Activated CD4-positive, CD25-positive, alpha-beta regulatory T cell (primary cell): ENCODE measurements at regions not wholly inside any gene's neighbourhood (a gene's known extent, or its start where the extent isn't known, plus 50 kb on each side); places are given as distances from the start of the nearest gene placed in this dataset.
"Not testable (repeated sequence)": the region's sequence is repeated elsewhere in the genome, so short reads cannot be mapped to it uniquely, and the experiment has no call there.

Experiments
- DNase-seq, 4 experiments: peaks; one replicate each; lab custom pipeline; 2025; lab: John Stamatoyannopoulos, UW

DNA sequence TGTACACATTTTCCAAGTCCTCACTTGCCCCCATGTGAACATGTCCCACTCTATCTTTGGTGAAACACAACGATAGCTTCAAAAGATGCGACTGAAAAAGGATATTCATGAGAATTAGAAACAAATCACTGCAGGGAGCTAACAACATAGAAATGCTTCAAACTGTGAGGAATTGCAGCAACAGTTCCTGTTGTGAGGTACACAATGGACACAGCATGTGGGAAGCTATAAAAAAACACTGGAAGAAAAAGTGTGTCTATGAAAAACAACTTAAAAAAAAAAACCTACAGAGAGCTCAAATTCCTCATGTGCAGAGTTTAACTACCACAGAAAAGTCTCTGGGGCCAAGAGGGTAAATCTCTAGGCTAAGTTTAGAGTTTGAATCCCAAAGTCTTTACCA, 51.6 kb upstream of the BLTP1 start:
- no peak for DNase-seq

DNA sequence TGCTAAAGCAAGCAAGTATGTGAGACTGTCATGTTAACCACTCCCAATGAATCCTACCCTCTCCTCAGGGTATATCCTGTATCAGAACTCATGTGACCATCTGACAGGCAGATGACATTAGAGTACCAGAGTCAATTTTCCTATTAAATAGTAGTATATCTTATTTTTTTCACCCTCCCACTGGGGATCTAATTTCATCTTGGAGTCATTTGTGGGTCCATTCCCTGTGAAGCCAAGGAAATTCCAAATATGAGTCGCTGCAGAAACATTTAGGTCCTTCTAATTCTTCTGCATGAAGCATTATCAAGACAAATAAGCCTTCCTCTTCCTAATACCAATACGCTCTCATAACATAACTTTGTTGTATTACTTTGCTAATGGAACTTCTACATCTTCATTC, 52.2 kb upstream of the BLTP1 start:
- no peak for DNase-seq

DNA sequence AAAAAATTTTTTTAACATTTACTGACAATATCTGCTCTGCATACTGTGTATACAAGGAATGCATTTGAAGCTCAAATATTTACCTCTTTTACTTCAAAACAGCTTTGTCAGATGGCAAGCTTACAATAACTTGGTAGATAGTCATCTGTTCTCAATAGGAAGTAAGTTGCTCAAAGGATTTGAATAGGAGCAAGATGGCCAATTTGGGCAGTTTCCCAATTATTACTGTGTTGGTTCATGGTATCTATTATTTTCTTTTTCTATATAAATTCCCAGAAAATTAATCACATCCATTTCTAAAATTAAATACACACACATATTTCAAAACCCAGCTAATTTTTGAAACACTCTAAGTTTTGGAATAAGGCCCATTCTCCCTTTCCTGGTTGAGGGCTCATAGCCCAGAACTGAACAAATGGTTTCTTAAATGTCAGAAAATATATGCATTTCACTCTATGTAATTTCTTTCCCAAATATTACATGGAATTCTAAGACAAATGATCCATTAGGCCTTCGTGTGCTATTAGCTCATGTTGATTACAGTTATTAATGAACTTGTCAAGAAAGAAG, 60.2 kb upstream of the BLTP1 start:
- DNase-seq: no peak

DNA sequence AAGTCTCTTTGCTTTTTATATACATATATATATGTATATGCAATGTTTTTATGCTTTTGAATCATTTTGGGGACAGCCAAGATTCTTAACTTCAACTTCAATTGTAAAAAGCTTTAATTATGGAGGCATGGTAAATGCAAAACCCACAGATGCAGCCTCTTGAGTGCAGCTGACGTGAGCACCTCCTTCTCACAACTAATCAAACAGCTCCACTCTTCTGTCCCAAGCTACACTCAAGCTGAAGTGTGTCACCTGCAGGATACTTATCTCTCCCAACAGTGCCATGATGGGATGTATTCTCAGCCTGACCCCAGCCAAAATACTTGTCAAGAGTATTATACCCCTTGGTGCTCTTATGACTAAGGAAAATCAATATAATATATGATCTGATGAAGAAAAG, 60.7 kb upstream of the BLTP1 start:
- no peak for DNase-seq

DNA sequence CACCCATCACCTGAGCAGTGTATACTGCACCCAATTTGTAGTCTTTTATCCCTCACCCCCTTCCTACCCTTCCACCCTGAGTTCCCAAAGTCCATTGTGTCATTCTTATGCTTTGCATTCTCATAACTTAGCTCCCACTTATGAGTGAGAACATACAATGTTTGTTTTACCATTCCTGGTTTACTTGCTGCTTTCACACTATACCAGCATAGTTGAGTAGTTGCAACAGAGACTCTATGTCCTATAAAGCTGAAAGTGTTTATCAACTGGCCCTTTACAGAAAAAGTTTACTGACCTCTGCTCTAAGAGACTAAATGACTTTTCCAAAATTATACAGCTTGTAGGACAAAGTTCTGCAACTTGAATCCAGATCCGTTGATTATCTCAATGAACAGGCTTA, 61.1 kb upstream of the BLTP1 start:
- no peak for DNase-seq

DNA sequence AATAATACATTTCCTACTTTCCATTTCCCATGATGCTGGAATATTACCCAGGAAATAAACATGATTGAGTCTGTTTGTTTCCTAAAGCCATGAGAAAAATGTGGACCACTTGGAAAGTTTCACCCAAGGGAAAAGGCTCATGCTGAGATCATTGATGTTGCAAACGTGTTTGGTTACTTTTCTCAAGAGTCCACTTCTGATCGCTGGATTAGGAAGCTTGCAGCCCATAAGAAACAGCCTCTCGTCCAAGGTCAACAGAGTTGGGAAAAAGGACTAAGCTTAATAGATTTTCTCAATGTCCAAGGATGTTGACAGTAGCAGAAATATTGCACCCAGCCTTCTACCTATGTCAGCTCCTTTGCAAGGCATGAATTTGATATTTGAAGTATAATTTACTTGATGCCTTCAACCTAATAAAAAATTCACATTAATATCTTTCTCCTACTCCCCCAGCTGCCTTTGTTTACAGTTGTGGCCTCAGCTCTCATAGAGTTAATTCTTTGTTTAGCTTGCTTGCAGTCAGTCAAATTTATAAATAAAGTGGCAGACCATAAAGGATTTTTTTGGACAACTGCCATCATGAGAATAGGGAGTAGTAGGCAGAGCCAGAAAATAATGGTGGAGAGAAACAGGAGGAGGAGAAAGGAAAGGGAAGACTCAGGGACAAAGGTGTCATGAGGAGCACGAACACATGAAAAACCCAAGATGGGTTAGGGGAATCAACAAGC, 65.6 kb upstream of the BLTP1 start:
- DNase-seq: no peak

DNA sequence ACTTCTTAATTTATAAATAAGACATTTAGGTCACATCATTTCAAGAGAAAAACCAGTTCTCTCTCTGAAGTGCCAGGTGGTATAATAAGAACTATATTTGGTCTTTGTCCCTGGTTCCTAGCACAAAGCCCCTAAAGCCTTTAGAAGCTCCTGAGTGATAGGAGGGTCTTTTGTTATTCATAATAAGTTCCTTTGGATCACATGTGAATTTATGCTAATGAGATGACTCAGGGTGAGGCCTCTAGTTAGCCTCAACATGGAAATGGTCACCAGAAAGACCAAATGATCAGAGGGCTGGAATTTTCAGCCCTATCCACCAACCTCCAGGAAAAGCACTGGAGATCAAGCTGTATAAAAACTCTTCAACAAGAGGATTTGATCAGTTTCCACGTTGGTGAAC, 68.1 kb upstream of the BLTP1 start:
- no peak for DNase-seq

DNA sequence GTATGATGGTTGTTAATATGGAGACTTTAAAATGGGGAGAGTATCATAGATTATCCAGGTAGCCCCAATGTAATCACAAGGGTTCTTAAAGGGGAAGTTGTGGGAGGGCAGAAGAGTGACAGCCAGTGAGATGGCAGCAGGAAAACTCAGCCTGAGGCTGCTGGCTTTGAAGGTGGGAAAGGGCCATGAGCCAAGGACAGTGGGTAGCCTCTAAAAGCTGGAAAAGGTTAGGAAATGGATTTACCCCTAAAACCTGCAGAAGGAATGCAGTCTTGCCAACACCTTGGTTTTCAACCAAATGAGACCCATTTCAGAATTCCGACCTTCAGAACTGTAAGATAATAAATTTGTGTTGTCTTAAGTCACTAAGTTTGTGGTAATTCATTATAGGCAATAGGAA, 68.8 kb upstream of the BLTP1 start:
- DNase-seq: no peak

DNA sequence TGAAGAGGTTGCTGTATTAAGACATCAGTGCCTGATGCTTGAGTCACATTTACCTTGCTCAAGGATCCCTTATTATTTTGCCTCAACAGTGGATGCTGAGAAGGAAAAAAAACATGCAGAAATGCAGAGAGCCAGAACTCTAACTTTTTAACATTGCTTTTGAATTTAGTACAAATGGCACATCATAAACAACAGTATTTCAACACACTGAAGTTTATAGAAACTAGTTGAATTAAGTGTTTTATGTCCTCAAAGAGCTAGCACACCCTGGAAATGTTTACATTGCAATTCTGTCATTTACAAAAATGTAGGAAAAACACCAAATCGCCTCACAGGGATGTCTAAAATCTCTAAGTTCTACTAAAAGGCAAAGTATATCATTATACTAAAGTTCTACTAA, 69.5 kb upstream of the BLTP1 start:
- DNase-seq: no peak

DNA sequence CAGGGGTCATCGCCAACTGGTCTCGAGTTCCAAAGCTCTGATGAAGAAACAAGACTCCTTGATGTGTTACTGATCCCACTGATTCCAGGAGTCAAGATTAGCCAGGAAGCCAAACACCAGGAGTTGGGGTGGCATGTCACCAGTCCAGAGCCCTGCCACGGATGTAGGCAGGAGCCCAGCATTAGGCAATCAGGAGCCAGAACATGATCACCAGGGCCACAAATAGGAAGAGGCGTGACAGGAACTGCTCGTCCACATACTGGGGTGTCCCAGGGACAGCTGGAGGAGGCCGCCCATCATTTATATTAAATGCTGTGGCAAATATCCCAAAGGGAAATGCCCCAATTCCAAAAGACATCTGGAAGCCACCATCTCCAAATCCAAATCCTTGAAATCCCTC, 74.5 kb upstream of the BLTP1 start:
- DNase-seq: not testable (repeated sequence)

DNA sequence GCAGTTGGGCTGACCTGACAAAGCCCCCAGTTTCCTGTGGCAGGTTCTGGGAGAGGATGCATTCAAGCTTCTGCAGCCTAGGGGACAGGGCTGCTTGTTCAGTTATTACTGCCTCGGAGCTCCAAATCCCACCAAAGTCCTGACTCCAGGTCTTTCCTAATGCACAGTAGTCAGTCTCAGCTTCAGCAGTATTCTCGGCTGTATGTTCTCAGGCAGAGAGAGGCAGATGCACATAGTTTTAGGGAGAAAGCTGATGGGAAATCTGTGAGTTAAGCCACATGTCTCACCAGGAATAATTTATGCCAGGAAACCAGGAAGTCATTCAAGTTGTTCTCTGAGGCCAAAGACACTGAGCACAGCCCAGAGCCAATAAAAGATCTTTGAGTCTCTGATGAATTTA, 75.3 kb upstream of the BLTP1 start:
- DNase-seq: not testable (repeated sequence)

DNA sequence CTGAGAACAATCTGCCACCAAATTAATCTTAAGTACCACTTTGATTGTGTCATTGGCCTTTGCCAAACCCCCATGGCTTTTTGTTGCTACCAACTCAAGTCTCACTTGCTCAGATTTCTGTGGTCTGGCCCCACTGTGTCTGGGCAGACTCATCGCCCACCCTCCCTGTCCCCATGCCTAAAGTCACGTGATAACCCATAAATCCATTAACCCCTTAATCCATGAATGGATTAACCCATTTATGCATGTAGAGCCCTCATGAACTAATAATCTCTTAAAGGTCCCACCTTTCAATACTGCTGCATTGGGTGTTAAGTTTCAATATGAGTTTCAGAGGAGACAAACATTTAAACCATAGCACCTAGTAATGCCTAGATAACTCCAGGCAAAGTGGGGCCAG, 78.5 kb upstream of the BLTP1 start:
- DNase-seq: no peak

DNA sequence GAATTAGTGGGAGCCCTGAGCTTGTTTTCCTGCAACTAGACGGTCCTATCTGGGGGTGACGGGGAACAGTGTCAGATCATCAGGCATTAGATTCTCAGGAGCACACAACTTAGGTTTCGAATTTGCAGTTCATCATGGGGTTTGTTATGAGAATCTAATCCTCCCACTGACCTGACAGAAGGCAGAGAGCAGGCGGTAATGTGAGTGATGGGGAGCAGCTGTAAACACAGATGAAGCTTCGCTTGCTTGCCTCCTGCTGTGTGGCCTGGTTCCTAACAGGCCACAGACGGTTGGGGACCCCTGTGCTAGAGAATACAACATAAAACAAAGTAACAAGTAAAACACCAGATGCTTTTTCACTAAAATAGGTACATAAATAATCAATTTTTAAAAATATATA, 86.2 kb upstream of the BLTP1 start:
- no peak for DNase-seq

DNA sequence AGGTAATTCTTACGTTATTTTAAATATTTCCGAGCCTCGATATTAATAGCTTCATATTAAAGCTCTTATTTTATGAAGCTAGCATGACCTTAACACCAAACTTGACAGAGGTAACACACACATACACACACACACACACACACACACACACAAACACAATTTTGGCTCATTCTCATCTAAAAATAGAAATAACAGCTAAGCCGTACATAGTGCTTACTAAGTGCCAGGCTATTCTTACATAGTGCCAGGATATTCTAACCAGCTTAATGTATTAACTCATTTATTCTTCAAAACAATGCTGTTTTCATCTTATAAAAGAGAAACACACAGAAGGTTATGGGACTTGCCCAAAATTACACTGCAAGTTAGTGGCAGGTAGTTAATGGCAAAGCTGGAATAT, 87.0 kb upstream of the BLTP1 start:
- DNase-seq: no peak

DNA sequence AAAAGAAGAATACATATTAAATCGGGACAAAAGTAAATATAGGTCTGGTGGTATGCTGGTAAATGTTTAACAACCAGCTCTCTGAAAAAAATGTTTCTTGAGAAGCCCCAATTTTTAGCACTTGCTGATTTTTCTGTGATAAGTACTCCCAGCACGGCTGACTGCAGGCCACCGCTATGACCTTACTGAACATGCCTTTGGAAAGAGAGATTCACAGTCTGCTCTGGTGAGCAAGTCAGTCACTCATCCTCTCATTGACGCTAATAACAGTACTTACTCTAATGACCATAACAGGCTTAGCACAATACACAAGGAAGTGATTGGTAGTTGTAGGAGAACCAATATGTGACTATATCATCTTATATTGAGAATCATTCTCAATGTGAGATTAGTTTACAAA, 98.9 kb upstream of the BLTP1 start:
- no peak for DNase-seq

DNA sequence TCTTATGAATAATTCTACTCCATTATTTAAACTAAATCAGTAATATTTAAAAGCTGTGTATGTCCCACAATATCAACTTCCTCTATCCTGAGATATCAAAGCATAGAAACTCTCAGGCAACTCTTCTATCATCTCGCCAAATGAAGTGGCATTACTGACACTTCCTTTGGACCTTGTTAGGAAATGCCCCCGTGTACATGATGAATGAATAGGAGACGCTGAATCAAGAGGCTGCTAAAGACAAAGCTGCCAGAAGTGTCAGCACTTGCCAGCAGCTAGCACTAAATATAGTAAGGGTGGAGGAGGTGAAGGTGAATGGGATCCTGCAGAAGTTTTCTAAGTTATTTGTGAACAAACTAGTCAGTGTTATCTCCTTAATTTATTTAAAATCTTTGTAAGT, 99.5 kb upstream of the BLTP1 start:
- no peak for DNase-seq

DNA sequence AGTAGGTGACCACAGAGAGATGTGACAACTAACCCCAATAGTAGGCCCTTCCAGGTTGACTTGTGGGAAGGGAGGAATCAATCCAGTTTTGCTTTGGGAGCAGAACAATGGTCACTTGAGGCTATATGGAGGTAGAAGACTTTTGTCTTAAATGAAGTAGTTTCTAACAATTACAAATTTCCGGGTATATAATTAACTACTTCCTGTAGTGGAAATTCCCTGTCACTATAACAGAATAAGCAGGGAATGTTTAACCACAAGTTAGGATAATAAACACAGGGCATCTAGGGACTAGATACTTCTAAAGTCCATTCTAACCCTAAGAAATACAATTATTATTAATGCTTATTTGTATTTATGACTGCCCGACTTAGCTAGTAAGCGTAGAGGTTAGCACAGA, 99.0 kb upstream of the TRPC3 start:
- DNase-seq: no peak

DNA sequence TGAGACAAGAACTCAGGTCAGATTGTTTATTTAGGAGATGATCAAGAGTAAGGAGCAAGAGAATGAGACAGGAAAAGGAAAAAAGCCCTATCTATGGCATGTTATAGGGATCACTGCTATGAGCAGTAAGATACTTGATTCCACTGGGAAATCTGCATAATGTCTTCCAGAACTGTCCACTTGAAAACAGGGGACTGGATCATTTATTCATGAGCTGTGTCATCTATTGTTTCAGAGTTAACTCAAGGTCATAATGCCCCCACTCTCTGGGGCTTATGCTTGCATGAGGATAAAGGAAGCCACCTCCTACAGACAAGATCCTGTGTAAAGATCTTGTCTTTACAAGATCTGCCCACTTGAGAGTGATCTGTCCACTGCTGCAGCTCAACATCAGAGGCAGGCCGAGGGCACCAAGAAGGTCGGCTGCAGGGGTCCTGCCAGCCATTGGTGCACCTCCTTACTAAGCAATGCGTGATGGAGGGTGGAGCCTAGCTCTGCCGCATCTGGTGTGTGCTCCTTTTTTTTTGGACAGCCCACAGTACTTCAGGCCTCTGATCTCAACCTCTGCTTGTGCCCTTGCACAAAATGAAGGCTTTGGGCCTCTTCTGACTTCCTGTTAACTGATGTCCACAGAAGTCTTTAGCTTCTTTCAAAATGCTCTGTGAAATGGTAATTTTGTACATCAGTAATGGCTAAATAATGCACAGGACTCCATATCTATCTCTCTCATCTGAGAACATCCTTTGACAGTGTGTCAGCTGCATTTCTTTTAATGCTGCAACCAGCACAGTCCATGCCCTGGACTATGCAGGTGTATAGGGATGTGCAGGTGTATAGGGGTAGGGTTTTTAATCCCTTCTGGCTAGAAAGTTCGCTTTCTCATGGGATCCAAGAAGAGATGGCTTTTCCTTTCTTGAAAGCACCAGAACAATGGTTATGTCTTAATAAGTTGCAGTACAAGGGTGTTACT, 95.9 kb upstream of the TRPC3 start:
- DNase-seq: no peak

DNA sequence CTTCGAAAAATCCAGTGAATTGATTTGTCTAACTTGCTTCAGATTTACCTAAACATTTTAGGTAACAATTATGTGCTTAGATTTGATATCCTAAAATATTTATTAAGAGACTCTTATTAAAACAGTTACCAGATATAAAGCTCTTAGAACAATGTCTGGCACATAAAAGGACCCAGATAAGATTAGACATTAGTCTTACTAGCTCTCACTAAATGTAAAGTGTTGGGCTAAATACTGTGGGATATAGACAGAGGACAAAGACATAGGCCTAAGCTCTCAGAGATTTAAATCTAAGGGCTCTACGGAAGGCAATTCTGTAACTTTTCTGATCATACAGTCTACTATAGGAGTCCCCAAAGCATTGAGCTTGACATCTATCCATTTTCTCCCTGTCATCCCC, 94.4 kb upstream of the TRPC3 start:
- no peak for DNase-seq

DNA sequence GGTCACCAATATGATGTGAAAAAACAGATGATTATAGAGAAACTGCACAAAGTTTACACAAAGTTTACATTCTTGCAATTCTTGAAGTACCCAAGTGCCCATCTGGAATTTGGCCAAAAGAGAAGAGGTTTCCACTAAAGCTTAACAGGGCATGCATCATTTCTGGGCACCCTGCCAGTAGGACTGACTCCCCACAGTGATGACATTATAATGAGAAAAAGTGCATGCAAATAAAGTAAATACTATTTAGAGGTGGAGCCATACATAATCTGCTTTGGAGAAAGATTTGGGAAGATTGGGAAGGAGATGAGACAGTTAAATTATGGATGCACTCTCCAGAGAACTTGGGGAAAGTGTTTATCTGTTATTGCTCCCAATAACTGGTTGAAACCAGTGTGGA, 93.7 kb upstream of the TRPC3 start:
- no peak for DNase-seq

DNA sequence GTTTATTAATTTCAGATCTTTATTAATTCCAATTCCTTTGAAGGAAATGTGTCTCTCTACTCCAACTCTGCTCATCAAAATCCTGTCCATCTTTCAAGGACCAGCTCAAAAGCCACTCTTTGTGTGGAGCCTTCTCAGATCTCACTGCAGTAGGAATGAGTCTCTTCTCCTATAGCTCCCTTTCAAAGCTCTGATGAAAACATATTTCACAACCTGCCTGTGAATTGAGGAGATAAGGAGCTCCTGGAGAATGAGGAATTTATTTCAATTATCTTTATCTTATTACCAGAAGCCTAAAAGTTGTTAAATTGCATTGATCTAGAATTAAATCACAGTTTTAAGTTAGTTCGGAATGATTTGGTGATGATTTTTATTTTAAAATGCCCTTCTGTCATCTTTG, 92.6 kb upstream of the TRPC3 start:
- DNase-seq: no peak

DNA sequence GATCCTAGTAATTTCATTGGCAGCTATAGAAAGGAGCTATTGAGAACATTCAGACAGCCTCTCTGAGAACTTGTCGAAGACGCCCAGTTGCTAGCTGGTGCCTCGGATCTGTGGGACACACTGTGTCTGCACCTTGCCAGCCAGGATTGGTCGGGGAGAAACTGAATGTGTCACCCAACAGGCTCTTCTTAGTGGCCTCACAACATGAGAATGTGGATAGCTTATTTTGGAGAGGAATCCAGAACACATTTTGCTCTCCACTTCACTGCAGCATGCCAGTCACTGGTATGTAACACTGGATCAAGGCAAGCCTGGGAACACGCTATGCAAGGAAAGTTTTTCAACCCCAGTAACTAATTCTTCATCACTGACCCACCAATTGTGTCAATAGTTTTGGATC, 89.5 kb upstream of the TRPC3 start:
- DNase-seq: no peak

DNA sequence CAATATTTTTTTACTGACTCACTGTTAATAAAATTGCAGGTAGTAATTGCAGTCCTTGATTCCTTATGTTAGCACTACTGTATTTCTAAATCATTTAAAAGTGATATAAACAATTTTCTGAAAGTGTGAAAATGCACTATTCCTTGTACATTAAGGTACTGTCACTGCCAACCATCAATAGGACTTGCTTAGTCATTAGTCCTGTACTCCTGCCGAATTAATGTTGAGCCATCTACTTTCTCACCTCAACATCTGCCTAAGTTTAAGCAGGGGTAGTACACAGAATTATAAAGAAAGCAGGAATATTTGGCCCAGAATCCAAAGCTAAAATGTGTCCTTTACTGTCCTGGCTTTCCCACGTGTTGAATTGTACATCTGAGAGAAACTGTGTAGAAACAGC, 87.0 kb upstream of the TRPC3 start:
- no peak for DNase-seq
